H1 (cell line): ENCODE measurements at regions not wholly inside any gene's neighbourhood (a gene's known extent, or its start where the extent isn't known, plus 50 kb on each side); places are given as distances from the start of the nearest gene placed in this dataset.

Source experiments
- CTCF ChIA-PET: fragments of 300-600 bp; sonication (Branson Sonifier 250); formaldehyde crosslinking; loops from one replicate; lab custom pipeline; 2021; ENCODE audit not compliant: partially characterized antibody; lab: Charles Lee
- POLR2A ChIA-PET: fragments of 300-600 bp; sonication (Branson Sonifier 250); formaldehyde crosslinking; loops from one replicate; lab custom pipeline; 2021; ENCODE audit warnings: inconsistent platforms; ENCODE audit not compliant: partially characterized antibody; lab: Charles Lee
- DNase-seq, 2 experiments: peaks; one replicate each; pipeline versions ENCODE4 v3.0.0 to v3.0.0-alpha.2; 2010 to 2022; ENCODE audit warnings: low spot score in 2 of 2, low read depth in 1 of 2, mixed read lengths in 1 of 2
- FAIRE-seq: peaks from 2 replicates; lab custom pipeline; 2011; peaks lifted over from hg19 to GRCh38; lab: Jason Lieb, UNC
- H2AFZ ChIP-seq: 2 replicates; pipeline ENCODE4 v1.8.1; 2012; ENCODE audit warnings: low read length, inconsistent platforms
- H2AK5ac ChIP-seq: 2 replicates; pipeline ENCODE4 v1.6.1; 2013; ENCODE audit warnings: low read depth, low read length
- H2BK120ac ChIP-seq: replicated peaks from 2 replicates; pipeline ENCODE3; 2013; ENCODE audit warnings: low read depth, low read length, inconsistent platforms
- H2BK12ac ChIP-seq: 2 replicates; pipeline ENCODE4 v1.6.1; 2013; ENCODE audit warnings: low read depth, low read length
- H2BK15ac ChIP-seq: 2 replicates; pipeline ENCODE4 v1.6.1; 2013; ENCODE audit warnings: low read length
- H2BK20ac ChIP-seq: 2 replicates; pipeline ENCODE4 v1.6.1; 2013; ENCODE audit warnings: low read length
- H2BK5ac ChIP-seq: 2 replicates; pipeline ENCODE4 v1.6.1; 2013; ENCODE audit warnings: low read depth, low read length
- H3K14ac ChIP-seq: 2 replicates; pipeline ENCODE4 v1.6.1; 2013; ENCODE audit warnings: inconsistent platforms; ENCODE audit not compliant: insufficient read length
- H3K18ac ChIP-seq: 2 replicates; pipeline ENCODE4 v1.6.1; 2013; ENCODE audit warnings: low read length; ENCODE audit errors: extremely low read depth
- H3K23ac ChIP-seq: 2 replicates; pipeline ENCODE4 v1.6.1; 2013; ENCODE audit warnings: inconsistent platforms; ENCODE audit not compliant: insufficient read length
- H3K23me2 ChIP-seq: 2 replicates; pipeline ENCODE4 v1.6.1; 2013; ENCODE audit warnings: low read depth, low read length
- H3K27ac ChIP-seq: 2 replicates; pipeline ENCODE4 v1.6.1; 2011; ENCODE audit warnings: low read depth, low read length, inconsistent platforms
- H3K27me3 ChIP-seq, 4 experiments: replicated peaks in 1 of 4; 1 replicate in 1 of 4; 2 replicates in 3 of 4; pipeline versions ENCODE4 v1.6.1 to v1.8.1; 2011 to 2013; ENCODE audit warnings: low read length in 3 of 4, mild to moderate bottlenecking in 3 of 4, inconsistent platforms in 2 of 4, mixed read lengths in 2 of 4, moderate library complexity in 1 of 4; ENCODE audit not compliant: control insufficient read depth in 3 of 4, insufficient read depth in 3 of 4; ENCODE audit errors: extremely low read depth in 1 of 4
- H3K36me3 ChIP-seq, 4 experiments: 2 replicates each; pipeline versions ENCODE4 v1.6.1 to v1.8.1; 2011 to 2013; ENCODE audit warnings: mild to moderate bottlenecking in 4 of 4, low read length in 3 of 4, moderate library complexity in 2 of 4, control low read depth in 1 of 4, inconsistent platforms in 1 of 4; ENCODE audit not compliant: insufficient read depth in 4 of 4, control insufficient read depth in 2 of 4
- H3K4ac ChIP-seq: replicated peaks from 2 replicates; pipeline ENCODE3; 2013; ENCODE audit warnings: low read length, low read depth, mixed read lengths, inconsistent platforms; ENCODE audit not compliant: insufficient read length
- H3K4me1 ChIP-seq, 4 experiments: replicated peaks in 1 of 4; 1 replicate in 1 of 4; 2 replicates in 3 of 4; pipeline versions ENCODE4 v1.6.1 to v1.8.1; 2011 to 2013; ENCODE audit warnings: low read length in 3 of 4, inconsistent platforms in 2 of 4, mixed read lengths in 1 of 4; ENCODE audit not compliant: insufficient read depth in 4 of 4, control insufficient read depth in 3 of 4
- H3K4me2 ChIP-seq, 2 experiments: 2 replicates each; pipeline versions ENCODE4 v1.6.1 to v1.8.1; 2011 to 2013; ENCODE audit warnings: low read depth in 2 of 2, low read length in 2 of 2, control low read depth in 1 of 2, inconsistent platforms in 1 of 2, mild to moderate bottlenecking in 1 of 2; ENCODE audit not compliant: insufficient read depth in 1 of 2
- H3K4me3 ChIP-seq, 4 experiments: fragments of 200-600, 300-600 bp in 1 of 4; sonication (generic), shearing (Covaris generic), sonication (Bioruptor Twin) in 1 of 4; 2 replicates each; pipeline versions ENCODE4 v1.5.1 to v1.8.1; 2011 to 2016; ENCODE audit warnings: low read length in 4 of 4, low read depth in 3 of 4, control low read depth in 2 of 4, inconsistent platforms in 2 of 4, mild to moderate bottlenecking in 2 of 4, mixed read lengths in 1 of 4, moderate library complexity in 1 of 4; ENCODE audit not compliant: insufficient read depth in 2 of 4; ENCODE audit errors: extremely low read depth in 1 of 4
- H3K56ac ChIP-seq: replicated peaks from 2 replicates; pipeline ENCODE3; 2013; ENCODE audit warnings: low read depth, mild to moderate bottlenecking, mixed read lengths, low read length, inconsistent platforms; ENCODE audit not compliant: insufficient read length
- H3K79me1 ChIP-seq: 2 replicates; pipeline ENCODE4 v1.6.1; 2013; ENCODE audit warnings: low read depth, low read length, control low read depth
- H3K79me2 ChIP-seq, 2 experiments: 2 replicates each; pipeline versions ENCODE4 v1.6.1 to v1.8.1; 2012 to 2013; ENCODE audit warnings: low read length in 2 of 2, mild to moderate bottlenecking in 2 of 2, inconsistent platforms in 1 of 2; ENCODE audit not compliant: insufficient read depth in 2 of 2, control insufficient read depth in 1 of 2
- H3K9ac ChIP-seq, 4 experiments: replicated peaks in 1 of 4; 1 replicate in 1 of 4; 2 replicates in 3 of 4; pipeline versions ENCODE4 v1.6.1 to v1.8.1; 2011 to 2013; ENCODE audit warnings: low read depth in 3 of 4, low read length in 3 of 4, control low read depth in 2 of 4, mild to moderate bottlenecking in 2 of 4, moderate library complexity in 2 of 4, inconsistent platforms in 1 of 4; ENCODE audit errors: extremely low read depth in 1 of 4
- H3K9me3 ChIP-seq, 2 experiments: 2 replicates each; pipeline versions ENCODE4 v1.6.1 to v1.8.1; 2012 to 2013; ENCODE audit warnings: mild to moderate bottlenecking in 2 of 2, moderate library complexity in 2 of 2, control low read depth in 1 of 2, inconsistent platforms in 1 of 2, low read depth in 1 of 2, low read length in 1 of 2, mixed read lengths in 1 of 2; ENCODE audit not compliant: insufficient read depth in 2 of 2
- H4K20me1 ChIP-seq, 2 experiments: replicated peaks in 1 of 2; 2 replicates each; pipeline versions ENCODE3 to v1.8.1; 2011 to 2013; ENCODE audit warnings: inconsistent platforms in 2 of 2, low read length in 2 of 2, mild to moderate bottlenecking in 1 of 2; ENCODE audit not compliant: insufficient read depth in 2 of 2, control insufficient read depth in 1 of 2
- H4K5ac ChIP-seq: 2 replicates; pipeline ENCODE4 v1.6.1; 2013; ENCODE audit warnings: low read length, low read depth, mixed read lengths, inconsistent platforms; ENCODE audit not compliant: insufficient read length
- H4K8ac ChIP-seq: 2 replicates; pipeline ENCODE4 v1.8.0; 2013; ENCODE audit warnings: mild to moderate bottlenecking, moderate library complexity, low read length, inconsistent platforms; ENCODE audit not compliant: insufficient read depth; ENCODE audit errors: extremely low read depth
- H4K91ac ChIP-seq: replicated peaks from 2 replicates; pipeline ENCODE3; 2013; ENCODE audit warnings: low read length, mixed read lengths, inconsistent platforms; ENCODE audit not compliant: insufficient read length
- ASH2L ChIP-seq: fragments of 200-600, 300-600 bp; sonication (generic); IDR thresholded peaks from one replicate; pipeline ENCODE4 v1.7.1; 2017; ENCODE audit warnings: low read length
- BRCA1 ChIP-seq: IDR thresholded peaks from 2 replicates; pipeline ENCODE4 v1.6.1; 2012; ENCODE audit warnings: low read depth, low read length, improper control_type of control experiment
- CHD1 ChIP-seq: IDR thresholded peaks from 2 replicates; pipeline ENCODE4 v1.6.1; 2012; ENCODE audit warnings: low read depth, low read length, improper control_type of control experiment
- E2F6 ChIP-seq: IDR thresholded peaks from 2 replicates; pipeline ENCODE4 v1.6.1; 2012; ENCODE audit warnings: inconsistent platforms
- EGR1 ChIP-seq: IDR thresholded peaks from 2 replicates; pipeline ENCODE4 v1.6.1; 2011; ENCODE audit warnings: low read depth, low read length, borderline replicate concordance
- EZH2 ChIP-seq: fragments of 200-600 bp; sonication (generic); IDR thresholded peaks from 2 replicates; pipeline ENCODE4 v1.7.1; 2012; ENCODE audit warnings: low read depth, mild to moderate bottlenecking, moderate library complexity, low read length, inconsistent platforms; ENCODE audit not compliant: severe bottlenecking
- GTF2F1 ChIP-seq: IDR thresholded peaks from 2 replicates; pipeline ENCODE4 v1.6.1; 2012; ENCODE audit warnings: low read depth, low read length, improper control_type of control experiment, borderline replicate concordance
- KDM1A ChIP-seq: fragments of 200-600, 300-600 bp; sonication (generic); IDR thresholded peaks from 2 replicates; pipeline ENCODE4 v1.7.1; 2016; ENCODE audit warnings: mild to moderate bottlenecking, low read length, borderline replicate concordance
- MAX ChIP-seq: IDR thresholded peaks from 2 replicates; pipeline ENCODE4 v1.6.1; 2012; ENCODE audit warnings: inconsistent platforms
- POLR2AphosphoS5 ChIP-seq: IDR thresholded peaks from 2 replicates; pipeline ENCODE4 v1.6.1; 2011; ENCODE audit warnings: low read depth, low read length
- POU5F1 ChIP-seq: IDR thresholded peaks from 2 replicates; pipeline ENCODE4 v1.6.1; 2011; ENCODE audit warnings: low read depth, mild to moderate bottlenecking, low read length, moderate library complexity
- RFX5 ChIP-seq: IDR thresholded peaks from 2 replicates; pipeline ENCODE4 v1.6.1; 2011; ENCODE audit warnings: low read depth, low read length, improper control_type of control experiment, borderline replicate concordance
- SAP30 ChIP-seq: fragments of 300-600 bp; sonication (generic); IDR thresholded peaks from 2 replicates; pipeline ENCODE4 v1.7.1; 2012; ENCODE audit warnings: low read length, moderate library complexity, mild to moderate bottlenecking, inconsistent platforms; ENCODE audit not compliant: insufficient read depth, insufficient replicate concordance
- SP4 ChIP-seq: IDR thresholded peaks from 2 replicates; pipeline ENCODE4 v1.6.1; 2012; ENCODE audit warnings: low read length, inconsistent platforms
- WGBS, 2 experiments: shearing (Covaris generic) in 1 of 2; methylation state at CpG; one replicate each; pipeline versions ENCODE4 v1.1.6 to v1.1.7; 2013 to 2015; ENCODE audit warnings: low lambda C conversion rate in 2 of 2, mixed read lengths in 2 of 2, inconsistent platforms in 1 of 2, low coverage in 1 of 2, missing lambda C conversion rate in 1 of 2; ENCODE audit not compliant: insufficient replicate concordance in 2 of 2, insufficient coverage in 1 of 2, insufficient read length in 1 of 2; ENCODE audit errors: extremely low coverage in 1 of 2, missing lambda C conversion rate in 1 of 2; 5-methylcytosine and 5-hydroxymethylcytosine counted together

GRCh38 chrX:147828719-147829118 is 83.0 kb upstream of the FMR1 start:
- Histone ChIP-seq H3K18ac (no peak overlapping the region), H3K9me3 (peaks cover 0 to 6% of the 10 kb centered on the region in 2 experiments; a peak in 2 of 4 replicates), H4K8ac (no peak overlapping the region), H3K23ac (no peak overlapping the region), H3K4me1 (no peaks in the 10 kb centered on the region), H3K4me3 (no peak overlapping the region), H3K27ac (no peak overlapping the region), H2AFZ (no peak overlapping the region), H3K79me1 (no peaks in the 10 kb centered on the region), H2BK120ac (no peak overlapping the region), H3K23me2 (no peaks in the 10 kb centered on the region), H3K36me3 (no peaks in the 10 kb centered on the region), H4K20me1 (no peaks in the 10 kb centered on the region), H2BK20ac (no peak overlapping the region), H3K56ac (no peak overlapping the region), H2BK5ac (no peak overlapping the region), H4K5ac (no peak overlapping the region), H3K4ac (no peak overlapping the region), H3K14ac (no peak overlapping the region), H2BK15ac (no peak overlapping the region), H2BK12ac (no peak overlapping the region), H4K91ac (no peak overlapping the region), H3K9ac (no peak overlapping the region), H3K79me2 (no peaks in the 10 kb centered on the region), H3K27me3 (no peaks in the 10 kb centered on the region), H2AK5ac (no peak overlapping the region), H3K4me2 (no peak overlapping the region)
- POLR2A ChIA-PET = no interaction called here
- WGBS, 2 experiments = 90% methylated on average over 11 of the region's 16 CpGs; no CpG with 5 or more reads in 1 of the 2 experiments
- DNase-seq (no peak), FAIRE-seq (no peak)
- CTCF ChIA-PET = interaction anchor here (1.4 kb wide), 1 partner anchor 10 kb away, joined by 4 read pairs; no protein-coding TSS in a partner anchor
- no peak for TF ChIP-seq E2F6
- no peak for TF ChIP-seq KDM1A
- TF ChIP-seq EZH2 = no peak
- no peak for TF ChIP-seq RFX5
- no peak for TF ChIP-seq POU5F1
- no peak for TF ChIP-seq BRCA1
- no peak for TF ChIP-seq GTF2F1
- TF ChIP-seq POLR2AphosphoS5 = no peak
- TF ChIP-seq ASH2L = no peak
- no peak for TF ChIP-seq CHD1
- no peak for TF ChIP-seq EGR1
- TF ChIP-seq MAX = no peak
- no peak for TF ChIP-seq SAP30
- TF ChIP-seq SP4 = no peak
